ENCODE measurements at regions not wholly inside any gene's neighbourhood (a gene's known extent, or its start where the extent isn't known, plus 50 kb on each side); places are given as distances from the start of the nearest gene placed in this dataset.

DNA sequence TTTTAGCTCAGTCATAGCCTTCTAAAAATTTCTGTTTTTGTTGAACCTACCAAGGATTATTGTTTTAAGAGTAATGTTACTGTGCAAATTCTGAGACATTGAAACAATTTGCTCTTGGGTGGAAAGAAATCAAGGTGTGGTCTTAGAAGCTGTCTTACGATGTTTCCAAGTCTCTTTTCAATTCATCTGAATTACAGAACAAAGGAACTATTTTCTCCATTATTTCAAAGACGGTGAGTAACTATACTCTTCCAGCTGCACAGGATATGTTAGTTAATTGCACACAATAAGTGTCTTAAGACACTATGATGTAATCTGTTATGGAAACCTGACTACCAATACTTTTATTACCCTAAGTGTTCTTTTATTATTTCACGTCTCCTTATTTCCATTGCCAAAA is 106.8 kb upstream of the POM121L12 start:
- WGBS (ENCODE audit: insufficient coverage, low coverage, low lambda C conversion rate, missing lambda C conversion rate) = 46% methylated on average over 3 of the region's 3 CpGs
- ATAC-seq = no peak
- Histone ChIP-seq H3K36me3 (no peaks in the 10 kb centered on the region), H3K4me1 (no peaks in the 10 kb centered on the region), H3K4me3 (no peak overlapping the region), H3K27ac (no peak overlapping the region), H3K27me3 (no peaks in the 10 kb centered on the region), H3K9me3 (no peaks in the 10 kb centered on the region)
- intact Hi-C loops (cut with DNase I) = no loop called here
- TF ChIP-seq POLR2A (IDR thresholded peaks at IDR 0.05) (no peak), CTCF (IDR thresholded peaks at IDR 0.05) (no peak)
- DNase-seq = no peak

DNA sequence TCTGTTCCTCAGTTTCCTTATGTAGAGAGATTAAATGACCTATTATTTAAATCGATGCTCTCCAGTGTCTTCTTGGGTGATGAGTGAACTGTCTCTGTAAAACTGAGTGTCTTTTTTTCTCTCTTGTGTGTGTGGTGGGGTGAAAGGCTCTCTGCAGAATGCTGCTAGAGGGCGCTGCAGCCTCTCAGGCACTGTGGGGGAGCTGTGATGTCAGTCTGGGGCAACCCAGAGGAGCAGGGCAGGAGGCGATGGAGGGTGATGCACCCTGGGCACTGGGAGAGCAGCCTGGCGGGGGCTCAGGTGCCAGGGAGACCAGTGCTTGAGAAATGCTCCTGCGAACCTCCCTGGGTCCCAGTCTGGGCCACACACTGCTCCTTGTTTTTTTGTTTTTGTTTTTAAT is 110.1 kb upstream of the POM121L12 start:
- H3K9me3 ChIP-seq = no peaks in the 10 kb centered on the region
- no peaks in the 10 kb centered on the region for H3K27me3 ChIP-seq
- TF ChIP-seq CTCF (IDR thresholded peaks at IDR 0.05) (no peak), POLR2A (IDR thresholded peaks at IDR 0.05) (no peak)
- DNase-seq (no peak), ATAC-seq (no peak)
- WGBS (ENCODE audit: insufficient coverage, low coverage, low lambda C conversion rate, missing lambda C conversion rate) = 67% methylated on average over 4 of the region's 5 CpGs
- H3K4me3 ChIP-seq = no peak overlapping the region
- intact Hi-C loops (cut with DNase I) = no loop called here
- H3K36me3 ChIP-seq = no peaks in the 10 kb centered on the region
- no peaks in the 10 kb centered on the region for H3K4me1 ChIP-seq
- no peak overlapping the region for H3K27ac ChIP-seq

DNA sequence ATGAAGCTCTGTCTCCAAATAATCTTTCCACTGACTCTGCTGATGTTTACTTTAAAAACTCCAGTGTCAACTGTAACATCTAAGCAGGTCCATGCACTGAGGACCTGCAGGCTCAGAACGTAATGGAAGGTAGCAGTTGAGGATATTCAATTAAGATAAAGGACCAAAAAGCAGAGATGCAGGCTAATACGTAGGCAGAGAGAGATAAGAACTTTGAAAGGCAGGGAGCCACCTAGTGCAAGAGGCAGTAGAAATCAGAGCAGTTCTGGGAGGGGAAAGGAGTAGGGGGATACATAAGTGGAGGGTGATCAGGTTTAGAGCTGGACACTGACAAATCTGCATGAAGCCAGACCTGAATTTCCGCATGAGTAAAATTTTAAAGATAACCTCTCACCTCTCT is 114.5 kb upstream of the POM121L12 start:
- intact Hi-C loops (cut with DNase I) = no loop called here
- no peak for ATAC-seq
- no peaks in the 10 kb centered on the region for H3K4me1 ChIP-seq
- WGBS (ENCODE audit: insufficient coverage, low coverage, low lambda C conversion rate, missing lambda C conversion rate) = 15% methylated on average over 3 of the region's 3 CpGs
- H3K4me3 ChIP-seq = no peak overlapping the region
- no peaks in the 10 kb centered on the region for H3K27me3 ChIP-seq
- H3K36me3 ChIP-seq = no peaks in the 10 kb centered on the region
- DNase-seq = no peak
- TF ChIP-seq POLR2A (IDR thresholded peaks at IDR 0.05) (no peak), CTCF (IDR thresholded peaks at IDR 0.05) (no peak)
- H3K9me3 ChIP-seq = no peaks in the 10 kb centered on the region
- H3K27ac ChIP-seq = no peak overlapping the region

GRCh38 chr7:52917982-52918578 is 117.4 kb upstream of the POM121L12 start:
- no peaks in the 10 kb centered on the region for H3K36me3 ChIP-seq
- ATAC-seq (peak in 3 of 4 donors; percentile 31 to 48 (median 47)), DNase-seq (no peak)
- TF ChIP-seq POLR2A (IDR thresholded peaks at IDR 0.05) = no peak
- peak in 3 of 4 donors; percentile 22 to 48 (median 35) for TF ChIP-seq CTCF (IDR thresholded peaks at IDR 0.05)
- H3K27ac ChIP-seq = no peak overlapping the region
- WGBS (ENCODE audit: insufficient coverage, low coverage, low lambda C conversion rate, missing lambda C conversion rate) = 41% methylated on average over 7 of the region's 7 CpGs
- H3K4me1 ChIP-seq = no peaks in the 10 kb centered on the region
- H3K27me3 ChIP-seq = no peaks in the 10 kb centered on the region
- intact Hi-C loops (cut with DNase I) = no loop called here
- H3K4me3 ChIP-seq = no peak overlapping the region
- no peaks in the 10 kb centered on the region for H3K9me3 ChIP-seq

DNA sequence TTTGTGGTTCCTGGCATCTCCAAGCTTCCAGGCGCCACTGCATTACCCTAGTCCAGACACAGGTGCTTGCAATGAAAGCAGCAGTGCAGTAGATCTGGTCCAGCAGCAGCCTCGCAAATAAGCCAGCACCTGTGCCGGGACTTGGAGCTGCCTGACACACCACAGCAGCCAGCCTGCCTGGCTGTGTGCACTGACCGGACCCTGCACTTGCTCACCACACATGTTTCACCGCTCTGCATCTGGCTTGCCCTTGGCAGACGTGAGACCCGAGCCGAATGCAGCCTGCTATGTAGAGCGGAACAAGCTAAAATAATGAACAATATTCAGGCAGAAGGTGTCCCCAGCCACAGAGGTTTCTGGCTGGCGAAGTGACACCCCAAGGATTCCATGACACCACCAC is 123.6 kb upstream of the POM121L12 start:
- Histone ChIP-seq H3K27ac (no peak overlapping the region), H3K36me3 (no peaks in the 10 kb centered on the region), H3K4me1 (no peaks in the 10 kb centered on the region), H3K27me3 (no peaks in the 10 kb centered on the region), H3K4me3 (no peak overlapping the region), H3K9me3 (no peaks in the 10 kb centered on the region)
- ATAC-seq (peak in 1 of 4 donors; percentile 28), DNase-seq (no peak)
- TF ChIP-seq POLR2A (IDR thresholded peaks at IDR 0.05) (no peak), CTCF (IDR thresholded peaks at IDR 0.05) (no peak)
- 81% methylated on average over 3 of the region's 10 CpGs for WGBS (ENCODE audit: insufficient coverage, low coverage, low lambda C conversion rate, missing lambda C conversion rate)
- intact Hi-C loops (cut with DNase I) = no loop called here

Data from right lobe of liver (tissue), 6 donors.